Activated naive CD8-positive, alpha-beta T cell treated with anti-CD3 and anti-CD28 coated beads, Interleukin-2, amount 50 U/mL, for 24 hours (primary cell): ENCODE measurements at regions not wholly inside any gene's neighbourhood (a gene's known extent, or its start where the extent isn't known, plus 50 kb on each side); places are given as distances from the start of the nearest gene placed in this dataset.

Source experiments
- ATAC-seq: fragments of 150-1000 bp; cut with Tn5 transposase; one replicate; pipeline ENCODE4 v1.10.0; 2021
- DNase-seq: peaks from one replicate; pipeline ENCODE4 v3.0.0; 2021
- H3K27ac Mint-ChIP-seq: one replicate; pipeline ENCODE4 v1.8.0; 2021; ENCODE audit warnings: mild to moderate bottlenecking, mixed read lengths
- H3K27me3 Mint-ChIP-seq: one replicate; pipeline ENCODE4 v1.8.0; 2021; ENCODE audit warnings: mixed read lengths
- H3K36me3 Mint-ChIP-seq: one replicate; pipeline ENCODE4 v1.8.0; 2021; ENCODE audit warnings: low read depth, mixed read lengths
- H3K4me1 Mint-ChIP-seq: one replicate; pipeline ENCODE4 v1.8.0; 2021; ENCODE audit warnings: mixed read lengths
- H3K4me3 Mint-ChIP-seq: one replicate; pipeline ENCODE4 v1.8.0; 2021; ENCODE audit warnings: mild to moderate bottlenecking, moderate library complexity, mixed read lengths
- H3K9me3 Mint-ChIP-seq: one replicate; pipeline ENCODE4 v1.8.0; 2021; ENCODE audit warnings: mixed read lengths

- Mint-ChIP-seq H3K4me3 (no peak overlapping the region), H3K27ac (no peak overlapping the region), H3K36me3 (no peaks in the 10 kb centered on the region), H3K9me3 (no peaks in the 10 kb centered on the region), H3K4me1 (no peaks in the 10 kb centered on the region), H3K27me3 (peaks cover 4% of the 10 kb centered on the region)
- ATAC-seq (no peak), DNase-seq (no peak)
These were observed 160.7 kb upstream of the PCBD1 start for GRCh38 chr10:71048971-71049615.

GRCh38 chr10:71049994-71050393 is 161.6 kb upstream of the PCBD1 start:
- ATAC-seq, result no peak
- Mint-ChIP-seq H3K27ac (no peak overlapping the region), H3K4me3 (no peak overlapping the region), H3K36me3 (no peaks in the 10 kb centered on the region), H3K9me3 (no peaks in the 10 kb centered on the region), H3K4me1 (no peaks in the 10 kb centered on the region), H3K27me3 (peaks cover 4% of the 10 kb centered on the region)
- no peak for DNase-seq

DNA sequence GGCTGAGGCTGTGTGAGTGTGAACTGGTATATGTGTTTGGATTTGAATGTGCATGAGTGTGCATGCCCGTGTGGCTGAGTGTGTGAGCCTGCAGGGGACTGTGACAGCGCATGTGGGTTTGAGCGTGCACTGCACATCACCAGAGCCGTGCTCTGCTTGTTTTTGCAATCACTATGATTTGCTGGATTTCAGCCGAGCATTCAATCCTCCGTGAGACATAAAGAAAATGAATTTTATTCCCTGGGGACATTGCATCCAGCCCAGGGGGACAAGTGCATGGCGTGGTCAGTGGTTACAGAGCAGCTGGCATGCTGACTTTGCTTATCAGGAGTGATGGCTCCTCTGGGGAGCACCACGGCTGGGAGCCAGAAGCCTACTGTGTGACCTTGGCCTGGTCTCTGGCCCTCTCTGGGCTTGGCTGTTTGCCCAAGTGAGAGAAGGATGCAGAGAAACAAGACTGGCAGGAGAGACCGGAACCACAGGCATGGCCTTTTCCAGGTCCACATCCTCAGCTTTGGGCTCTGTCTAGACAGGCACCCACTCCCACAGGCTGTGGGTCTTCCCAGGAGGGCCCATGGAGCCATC is 160.2 kb upstream of the UNC5B start:
- no peak for DNase-seq
- H3K9me3 Mint-ChIP-seq, result no peaks in the 10 kb centered on the region
- H3K4me3 Mint-ChIP-seq, result no peak overlapping the region
- H3K27me3 Mint-ChIP-seq, result peaks cover 4% of the 10 kb centered on the region
- no peaks in the 10 kb centered on the region for H3K36me3 Mint-ChIP-seq
- H3K27ac Mint-ChIP-seq, result no peak overlapping the region
- H3K4me1 Mint-ChIP-seq, result no peaks in the 10 kb centered on the region
- ATAC-seq, result no peak

- Mint-ChIP-seq H3K27ac (no peak overlapping the region), H3K36me3 (no peaks in the 10 kb centered on the region), H3K4me3 (no peak overlapping the region), H3K4me1 (no peaks in the 10 kb centered on the region), H3K9me3 (no peaks in the 10 kb centered on the region), H3K27me3 (peaks cover 4% of the 10 kb centered on the region)
- no peak for ATAC-seq
- DNase-seq, result no peak
These were observed 159.7 kb upstream of the UNC5B start for GRCh38 chr10:71052708-71053107.

DNA sequence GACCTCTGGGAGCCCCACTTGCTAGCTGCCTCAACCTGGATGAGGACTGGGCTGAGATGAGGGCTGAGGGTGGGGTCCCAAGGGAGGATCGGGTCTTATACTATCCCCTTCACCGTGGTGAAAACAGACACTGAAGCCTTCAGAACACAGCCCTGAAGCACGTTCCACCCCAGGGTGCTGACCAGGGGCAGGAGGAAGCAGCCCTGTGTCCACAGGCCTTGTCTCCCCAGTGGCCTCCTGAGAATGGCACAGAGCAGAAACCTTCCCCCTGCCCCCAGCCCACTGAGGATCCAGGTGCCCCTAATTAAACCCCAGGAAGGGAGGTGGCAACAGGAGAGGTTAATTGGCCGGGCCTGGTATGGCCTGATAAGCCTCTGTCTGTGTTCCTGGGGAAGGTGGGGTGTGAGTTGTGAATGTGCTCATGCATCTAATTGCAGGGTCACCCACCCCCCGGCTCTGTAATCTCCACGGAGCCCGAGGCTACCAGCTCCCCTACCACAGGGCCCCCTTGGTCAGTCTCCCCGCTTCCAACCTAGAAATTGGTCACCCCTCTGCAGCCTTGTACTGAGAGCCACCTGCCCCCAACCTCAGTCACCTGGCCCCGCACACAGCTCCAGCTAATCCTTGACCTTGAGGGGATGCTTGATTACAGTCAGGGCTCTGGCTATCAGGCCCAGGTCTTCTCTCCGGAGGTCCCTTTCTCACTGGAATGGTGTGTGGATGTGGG is 159.0 kb upstream of the UNC5B start:
- H3K27me3 Mint-ChIP-seq, result peaks cover 4% of the 10 kb centered on the region
- H3K4me1 Mint-ChIP-seq, result no peaks in the 10 kb centered on the region
- DNase-seq (no peak), ATAC-seq (no peak)
- no peak overlapping the region for H3K27ac Mint-ChIP-seq
- H3K9me3 Mint-ChIP-seq, result no peaks in the 10 kb centered on the region
- no peaks in the 10 kb centered on the region for H3K36me3 Mint-ChIP-seq
- no peak overlapping the region for H3K4me3 Mint-ChIP-seq

DNA sequence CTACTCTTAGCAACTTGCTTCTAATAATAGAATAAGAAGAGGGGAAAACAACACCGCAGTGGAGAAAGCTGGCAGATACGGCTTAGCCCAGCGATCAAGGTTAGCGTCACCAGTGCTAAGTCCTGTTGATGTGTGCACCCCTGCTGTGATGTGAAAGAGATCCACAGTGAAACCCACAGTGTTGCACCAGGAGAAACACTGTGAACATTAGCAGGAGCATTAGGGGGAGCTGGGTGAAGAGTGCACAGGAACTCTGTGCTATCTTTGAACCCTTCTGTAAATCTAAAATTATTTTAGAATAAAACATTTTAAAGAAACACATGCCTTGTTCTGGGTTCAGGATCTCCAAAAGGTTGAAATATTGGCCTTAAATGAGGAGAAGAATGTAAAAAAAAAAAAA is 154.1 kb upstream of the UNC5B start:
- Mint-ChIP-seq H3K36me3 (no peaks in the 10 kb centered on the region), H3K27me3 (no peaks in the 10 kb centered on the region), H3K9me3 (no peaks in the 10 kb centered on the region), H3K27ac (no peak overlapping the region), H3K4me3 (no peak overlapping the region), H3K4me1 (no peaks in the 10 kb centered on the region)
- DNase-seq, result no peak
- no peak for ATAC-seq

GRCh38 chr10:71059054-71059818 is 153.1 kb upstream of the UNC5B start:
- ATAC-seq, result no peak
- Mint-ChIP-seq H3K27me3 (no peaks in the 10 kb centered on the region), H3K27ac (no peak overlapping the region), H3K36me3 (no peaks in the 10 kb centered on the region), H3K9me3 (no peaks in the 10 kb centered on the region), H3K4me1 (no peaks in the 10 kb centered on the region), H3K4me3 (no peak overlapping the region)
- DNase-seq, result no peak

DNA sequence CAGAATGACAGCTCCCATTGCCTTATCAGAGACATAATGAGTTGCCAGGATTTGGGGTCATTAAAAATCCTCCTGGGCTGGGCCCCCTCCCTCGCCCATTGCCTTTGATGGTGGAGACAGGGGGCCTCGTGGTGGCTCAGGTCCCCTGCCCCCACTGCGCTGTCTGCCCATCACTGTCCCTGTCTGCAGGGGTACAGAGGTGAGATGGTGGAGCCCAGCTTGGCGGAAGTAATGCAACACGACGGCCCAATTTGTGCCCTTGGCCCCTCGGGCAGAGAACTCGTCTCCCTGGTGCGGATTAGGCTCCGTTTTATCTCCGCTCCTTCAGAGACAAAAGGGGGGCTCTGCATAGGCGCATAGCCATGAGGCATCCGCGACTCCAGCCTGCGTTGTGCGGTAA is 152.4 kb upstream of the UNC5B start:
- Mint-ChIP-seq H3K27me3 (no peaks in the 10 kb centered on the region), H3K4me3 (no peak overlapping the region), H3K4me1 (no peaks in the 10 kb centered on the region), H3K36me3 (no peaks in the 10 kb centered on the region), H3K9me3 (no peaks in the 10 kb centered on the region), H3K27ac (no peak overlapping the region)
- ATAC-seq (peak; percentile 25), DNase-seq (no peak)

GRCh38 chr10:71060476-71061426 is 151.6 kb upstream of the UNC5B start:
- Mint-ChIP-seq H3K4me3 (no peak overlapping the region), H3K9me3 (no peaks in the 10 kb centered on the region), H3K27me3 (no peaks in the 10 kb centered on the region), H3K27ac (no peak overlapping the region), H3K36me3 (no peaks in the 10 kb centered on the region), H3K4me1 (no peaks in the 10 kb centered on the region)
- DNase-seq (no peak), ATAC-seq (no peak)

GRCh38 chr10:71061472-71061871 is 150.9 kb upstream of the UNC5B start:
- Mint-ChIP-seq H3K4me3 (no peak overlapping the region), H3K27ac (no peak overlapping the region), H3K36me3 (no peaks in the 10 kb centered on the region), H3K9me3 (no peaks in the 10 kb centered on the region), H3K27me3 (no peaks in the 10 kb centered on the region), H3K4me1 (no peaks in the 10 kb centered on the region)
- ATAC-seq (no peak), DNase-seq (no peak)

GRCh38 chr10:71062156-71062555 is 150.2 kb upstream of the UNC5B start:
- H3K36me3 Mint-ChIP-seq, result no peaks in the 10 kb centered on the region
- H3K27ac Mint-ChIP-seq, result no peak overlapping the region
- H3K27me3 Mint-ChIP-seq, result no peaks in the 10 kb centered on the region
- ATAC-seq, result no peak
- DNase-seq, result no peak
- no peaks in the 10 kb centered on the region for H3K9me3 Mint-ChIP-seq
- no peak overlapping the region for H3K4me3 Mint-ChIP-seq
- H3K4me1 Mint-ChIP-seq, result no peaks in the 10 kb centered on the region

- Mint-ChIP-seq H3K4me1 (no peaks in the 10 kb centered on the region), H3K27ac (no peak overlapping the region), H3K27me3 (no peaks in the 10 kb centered on the region), H3K9me3 (no peaks in the 10 kb centered on the region), H3K4me3 (no peak overlapping the region), H3K36me3 (no peaks in the 10 kb centered on the region)
- no peak for ATAC-seq
- no peak for DNase-seq
These were observed 149.0 kb upstream of the UNC5B start for GRCh38 chr10:71063401-71063800.

DNA sequence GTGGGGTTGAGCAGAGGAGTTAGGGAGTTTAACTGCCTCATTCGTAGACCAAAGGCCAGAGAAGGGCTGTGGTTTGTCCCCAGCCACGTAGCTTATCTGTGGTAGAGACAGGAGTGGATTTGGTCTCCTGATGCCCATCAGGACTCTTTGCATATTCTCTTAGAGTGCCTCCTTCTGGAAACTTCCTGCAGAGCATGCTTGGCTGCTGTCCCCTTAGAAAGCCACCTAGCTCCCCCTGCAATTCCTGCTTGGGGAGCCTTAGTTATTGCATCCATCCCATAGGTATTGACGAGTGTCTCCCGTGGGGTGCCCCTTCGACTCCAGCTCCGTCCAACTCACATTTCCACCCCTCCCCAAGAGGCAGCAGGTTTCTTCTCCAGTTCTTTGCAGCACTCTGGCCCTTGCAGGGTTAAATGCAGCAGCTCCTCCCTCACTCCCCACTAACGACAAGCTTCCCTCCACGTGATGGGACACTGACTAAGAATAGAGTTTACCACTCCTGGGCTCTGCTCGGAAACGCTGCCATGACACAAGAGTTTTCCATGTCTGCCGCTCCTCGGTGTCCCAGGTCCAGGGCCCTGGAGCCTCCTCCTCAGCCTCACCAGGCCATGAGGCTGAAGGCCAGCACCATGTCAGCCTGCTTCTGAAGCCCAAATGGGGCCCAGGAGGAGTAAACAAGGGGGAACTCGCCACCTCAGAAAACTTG is 147.8 kb upstream of the UNC5B start:
- Mint-ChIP-seq H3K4me1 (no peaks in the 10 kb centered on the region), H3K36me3 (no peaks in the 10 kb centered on the region), H3K9me3 (no peaks in the 10 kb centered on the region), H3K27ac (no peak overlapping the region), H3K27me3 (no peaks in the 10 kb centered on the region), H3K4me3 (no peak overlapping the region)
- DNase-seq, result no peak
- ATAC-seq, result no peak
